Cardiac muscle cell (in vitro differentiated cells and primary cell): ENCODE measurements at regions not wholly inside any gene's neighbourhood (a gene's known extent, or its start where the extent isn't known, plus 50 kb on each side); places are given as distances from the start of the nearest gene placed in this dataset.

Source experiments
- DNase-seq, 2 donors: peaks; one replicate each; pipeline versions ENCODE4 v3.0.0 to v3.0.0-alpha.2; 2010 to 2017; ENCODE audit warnings: low read depth in 1 of 2, low spot score in 1 of 2
- H3K27ac ChIP-seq: fragments of 200-600 bp; sonication (generic); 2 replicates; pipeline ENCODE4 v1.5.1; 2016
- H3K27me3 ChIP-seq: fragments of 200-600 bp; sonication (generic); 2 replicates; pipeline ENCODE4 v1.6.0; 2016; ENCODE audit warnings: control low read depth
- H3K36me3 ChIP-seq: fragments of 200-600 bp; sonication (generic); 2 replicates; pipeline ENCODE4 v1.5.1; 2016; ENCODE audit warnings: control low read depth
- H3K4me1 ChIP-seq: fragments of 200-600 bp; sonication (generic); 2 replicates; pipeline ENCODE4 v1.8.1; 2017; ENCODE audit warnings: low read depth, mild to moderate bottlenecking, mixed run types
- H3K4me3 ChIP-seq: fragments of 200-600 bp; sonication (generic); 2 replicates; pipeline ENCODE4 v1.5.1; 2016; ENCODE audit warnings: mild to moderate bottlenecking
- H3K9me3 ChIP-seq: fragments of 200-600 bp; sonication (generic); 2 replicates; pipeline ENCODE4 v1.5.1; 2017; ENCODE audit warnings: low read depth, mild to moderate bottlenecking, control low read depth
- CTCF ChIP-seq: IDR thresholded peaks from 2 replicates; pipeline ENCODE4 v1.5.1; 2012; ENCODE audit warnings: low read depth, mild to moderate bottlenecking, low read length

GRCh38 chr12:111213561-111213960 lies 155.3 kb downstream of the PHETA1 start:
- DNase-seq: no peak
- no peak for TF ChIP-seq CTCF
- Histone ChIP-seq H3K4me3 (no peak overlapping the region), H3K9me3 (no peaks in the 10 kb centered on the region), H3K27me3 (no peaks in the 10 kb centered on the region), H3K36me3 (no peaks in the 10 kb centered on the region), H3K27ac (no peak overlapping the region), H3K4me1 (no peaks in the 10 kb centered on the region)

- Histone ChIP-seq H3K9me3 (no peaks in the 10 kb centered on the region), H3K36me3 (no peaks in the 10 kb centered on the region), H3K27ac (no peak overlapping the region), H3K4me3 (no peak overlapping the region), H3K27me3 (no peaks in the 10 kb centered on the region), H3K4me1 (no peaks in the 10 kb centered on the region)
- no peak for DNase-seq
- TF ChIP-seq CTCF: no peak
These were observed 156.0 kb downstream of the PHETA1 start for GRCh38 chr12:111212814-111213456.

- no peak for TF ChIP-seq CTCF
- H3K9me3 ChIP-seq: no peaks in the 10 kb centered on the region
- no peak overlapping the region for H3K4me3 ChIP-seq
- H3K27ac ChIP-seq: no peak overlapping the region
- no peaks in the 10 kb centered on the region for H3K36me3 ChIP-seq
- H3K27me3 ChIP-seq: no peaks in the 10 kb centered on the region
- DNase-seq: peak in 1 of 2 donors; percentile 79
- no peaks in the 10 kb centered on the region for H3K4me1 ChIP-seq
These were observed 156.8 kb downstream of the PHETA1 start for GRCh38 chr12:111211910-111212757.

GRCh38 chr12:111209811-111210210 lies 159.1 kb downstream of the PHETA1 start:
- no peak for DNase-seq
- H3K9me3 ChIP-seq: no peaks in the 10 kb centered on the region
- TF ChIP-seq CTCF: no peak
- H3K36me3 ChIP-seq: no peaks in the 10 kb centered on the region
- no peak overlapping the region for H3K4me3 ChIP-seq
- H3K27ac ChIP-seq: no peak overlapping the region
- H3K4me1 ChIP-seq: no peaks in the 10 kb centered on the region
- no peaks in the 10 kb centered on the region for H3K27me3 ChIP-seq

GRCh38 chr12:111207761-111208160 lies 161.1 kb downstream of the PHETA1 start:
- no peaks in the 10 kb centered on the region for H3K36me3 ChIP-seq
- H3K4me3 ChIP-seq: no peak overlapping the region
- no peaks in the 10 kb centered on the region for H3K9me3 ChIP-seq
- H3K27ac ChIP-seq: no peak overlapping the region
- no peak for DNase-seq
- no peaks in the 10 kb centered on the region for H3K4me1 ChIP-seq
- TF ChIP-seq CTCF: no peak
- H3K27me3 ChIP-seq: no peaks in the 10 kb centered on the region
